K562 (cell line): ENCODE measurements at regions not wholly inside any gene's neighbourhood (a gene's known extent, or its start where the extent isn't known, plus 50 kb on each side); places are given as distances from the start of the nearest gene placed in this dataset.

Experiments
- EP300 ChIP-seq: IDR thresholded peaks from 2 replicates; pipeline ENCODE4 v1.6.1; 2012; ENCODE audit warnings: low read length, improper control_type of control experiment
- TF ChIP-seq, protein P1 (sequence below): fragments of 450-650 bp; formaldehyde crosslinking; IDR thresholded peaks from 2 replicates; pipeline ENCODE4 v1.4.0; 2022; ENCODE audit warnings: missing genetic modification characterization

GRCh38 chrX:148422526-148422925 is 77.9 kb upstream of the AFF2 start:
- TF ChIP-seq, protein P1, sequence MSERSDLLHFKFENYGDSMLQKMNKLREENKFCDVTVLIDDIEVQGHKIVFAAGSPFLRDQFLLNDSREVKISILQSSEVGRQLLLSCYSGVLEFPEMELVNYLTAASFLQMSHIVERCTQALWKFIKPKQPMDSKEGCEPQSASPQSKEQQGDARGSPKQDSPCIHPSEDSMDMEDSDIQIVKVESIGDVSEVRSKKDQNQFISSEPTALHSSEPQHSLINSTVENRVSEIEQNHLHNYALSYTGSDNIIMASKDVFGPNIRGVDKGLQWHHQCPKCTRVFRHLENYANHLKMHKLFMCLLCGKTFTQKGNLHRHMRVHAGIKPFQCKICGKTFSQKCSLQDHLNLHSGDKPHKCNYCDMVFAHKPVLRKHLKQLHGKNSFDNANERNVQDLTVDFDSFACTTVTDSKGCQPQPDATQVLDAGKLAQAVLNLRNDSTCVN (CRISPR knock-in tag) = no peak
- no peak for TF ChIP-seq EP300
